ENCODE measurements at regions not wholly inside any gene's neighbourhood (a gene's known extent, or its start where the extent isn't known, plus 50 kb on each side); places are given as distances from the start of the nearest gene placed in this dataset.

GRCh38 chr12:67001251-67001650 is 267.9 kb upstream of the CAND1 start:
- CTCF ChIA-PET: no interaction called here
- TF ChIP-seq CTCF (IDR thresholded peaks at IDR 0.05): no peak

GRCh38 chr12:67002720-67003119 is 266.4 kb upstream of the CAND1 start:
- no peaks in the 10 kb centered on the region for H3K36me3 Mint-ChIP-seq (ENCODE audit: low read depth)
- intact Hi-C loops (cut with micrococcal nuclease): no loop called here
- no peaks in the 10 kb centered on the region for H3K4me1 Mint-ChIP-seq
- no peak for ATAC-seq (ENCODE audit: low read depth)
- DNase-seq: no peak
- ChIA-PET POLR2A (no interaction called here), CTCF (no interaction called here)
- H3K27ac Mint-ChIP-seq: no peak overlapping the region
- no peak overlapping the region for H3K4me3 Mint-ChIP-seq
- TF ChIP-seq CTCF (IDR thresholded peaks at IDR 0.05): no peak
- no peaks in the 10 kb centered on the region for H3K27me3 Mint-ChIP-seq
- H3K9me3 Mint-ChIP-seq: no peaks in the 10 kb centered on the region

More at GRCh38 chr12:67001251-67001650, 267.9 kb upstream of the CAND1 start:
- DNase-seq (no peak), ATAC-seq (ENCODE audit: low read depth) (no peak)
- Mint-ChIP-seq H3K36me3 (ENCODE audit: low read depth) (no peaks in the 10 kb centered on the region), H3K4me3 (no peak overlapping the region), H3K4me1 (no peaks in the 10 kb centered on the region), H3K9me3 (no peaks in the 10 kb centered on the region), H3K27me3 (no peaks in the 10 kb centered on the region), H3K27ac (no peak overlapping the region)
- POLR2A ChIA-PET: no interaction called here
- intact Hi-C loops (cut with micrococcal nuclease): no loop called here

DNA sequence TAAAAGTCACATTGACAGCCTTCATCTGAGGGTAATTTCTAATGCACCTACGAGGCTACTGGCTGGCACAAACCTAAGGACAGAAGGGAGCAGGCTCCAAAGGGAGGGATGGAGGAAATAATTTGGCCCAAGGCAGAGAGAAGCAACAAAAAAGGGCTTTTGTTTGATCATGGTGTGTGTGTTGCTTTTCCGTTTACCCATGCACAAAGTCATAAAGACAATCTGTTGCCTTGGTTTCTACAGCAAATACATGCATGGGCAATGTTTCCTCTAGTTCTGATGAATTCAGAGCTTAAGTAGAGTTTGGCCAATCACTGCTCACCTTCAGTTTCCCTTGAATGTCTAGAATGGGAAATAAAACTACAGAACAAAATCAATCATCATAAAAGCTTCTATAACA is 262.5 kb upstream of the CAND1 start:
- Mint-ChIP-seq H3K27me3 (no peaks in the 10 kb centered on the region), H3K4me3 (no peak overlapping the region), H3K9me3 (no peaks in the 10 kb centered on the region), H3K36me3 (ENCODE audit: low read depth) (no peaks in the 10 kb centered on the region), H3K4me1 (no peaks in the 10 kb centered on the region), H3K27ac (no peak overlapping the region)
- ATAC-seq (ENCODE audit: low read depth): no peak
- ChIA-PET POLR2A (no interaction called here), CTCF (no interaction called here)
- DNase-seq: no peak
- intact Hi-C loops (cut with micrococcal nuclease): no loop called here
- no peak for TF ChIP-seq CTCF (IDR thresholded peaks at IDR 0.05)

DNA sequence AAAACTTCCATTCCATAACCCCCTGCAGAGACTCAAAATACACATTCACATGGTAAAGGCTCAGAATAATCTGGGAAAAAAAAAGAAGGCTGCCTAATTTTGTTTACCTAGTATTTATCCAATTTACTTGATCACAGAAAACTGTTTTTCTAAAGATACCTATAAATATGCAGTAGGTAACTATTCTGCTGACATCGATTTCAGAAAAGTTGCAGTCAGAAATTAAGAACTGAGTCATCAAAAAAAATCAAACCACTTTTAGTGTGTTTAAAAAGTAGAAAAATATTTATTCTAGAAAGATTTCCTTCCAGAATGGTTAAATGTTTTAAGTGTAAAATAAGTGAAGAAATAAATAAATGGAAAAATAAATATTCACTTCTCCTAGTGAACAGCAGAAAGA is 254.5 kb upstream of the CAND1 start:
- Mint-ChIP-seq H3K4me1 (no peaks in the 10 kb centered on the region), H3K9me3 (no peaks in the 10 kb centered on the region), H3K36me3 (ENCODE audit: low read depth) (no peaks in the 10 kb centered on the region), H3K27me3 (peaks cover 4% of the 10 kb centered on the region), H3K4me3 (no peak overlapping the region), H3K27ac (no peak overlapping the region)
- intact Hi-C loops (cut with micrococcal nuclease): no loop called here
- TF ChIP-seq CTCF (IDR thresholded peaks at IDR 0.05): no peak
- ChIA-PET POLR2A (no interaction called here), CTCF (no interaction called here)
- ATAC-seq (ENCODE audit: low read depth) (no peak), DNase-seq (no peak)

DNA sequence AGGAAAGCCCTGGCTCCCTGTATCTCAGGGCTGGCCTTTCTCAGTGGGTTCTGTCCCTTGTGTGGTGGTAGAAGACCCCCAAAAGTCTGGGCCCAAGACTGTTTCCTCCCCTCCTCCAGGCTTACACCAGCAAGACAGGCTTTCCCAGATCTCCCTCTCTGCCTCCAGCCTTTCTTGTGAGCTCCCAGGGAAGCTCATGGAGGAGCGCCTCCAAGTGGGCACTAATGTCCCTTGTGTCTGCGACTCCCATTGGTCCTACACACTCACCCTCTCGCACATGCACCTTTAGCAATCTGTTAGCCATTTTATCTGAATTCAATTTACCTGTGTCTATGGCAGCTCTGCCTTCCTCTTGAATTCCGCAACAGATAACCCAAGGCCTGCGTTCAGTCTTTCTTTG is 251.1 kb upstream of the CAND1 start:
- H3K27me3 Mint-ChIP-seq: peaks cover 4% of the 10 kb centered on the region
- no peak for TF ChIP-seq CTCF (IDR thresholded peaks at IDR 0.05)
- intact Hi-C loops (cut with micrococcal nuclease): no loop called here

More for the DNA sequence above, 251.1 kb upstream of the CAND1 start:
- ATAC-seq (ENCODE audit: low read depth): no peak
- no peak for DNase-seq
- H3K27ac Mint-ChIP-seq: no peak overlapping the region
- no peaks in the 10 kb centered on the region for H3K9me3 Mint-ChIP-seq
- ChIA-PET POLR2A (no interaction called here), CTCF (no interaction called here)
- H3K36me3 Mint-ChIP-seq (ENCODE audit: low read depth): no peaks in the 10 kb centered on the region
- no peak overlapping the region for H3K4me3 Mint-ChIP-seq
- no peaks in the 10 kb centered on the region for H3K4me1 Mint-ChIP-seq
